HG03520 (cell line): ENCODE measurements at regions not wholly inside any gene's neighbourhood (a gene's known extent, or its start where the extent isn't known, plus 50 kb on each side); places are given as distances from the start of the nearest gene placed in this dataset.
A peak's percentile ranks its signal among the peaks of the same experiment; 100 is the strongest.
"Not testable (repeated sequence)": the region's sequence is repeated elsewhere in the genome, so short reads cannot be mapped to it uniquely, and the experiment has no call there.

Experiments
- ATAC-seq: cut with Tn5 transposase; IDR thresholded peaks from one replicate; pipeline ENCODE4 v1.9.1; 2021; ENCODE audit warnings: mild to moderate bottlenecking, moderate library complexity; ENCODE audit not compliant: unreplicated experiment

DNA sequence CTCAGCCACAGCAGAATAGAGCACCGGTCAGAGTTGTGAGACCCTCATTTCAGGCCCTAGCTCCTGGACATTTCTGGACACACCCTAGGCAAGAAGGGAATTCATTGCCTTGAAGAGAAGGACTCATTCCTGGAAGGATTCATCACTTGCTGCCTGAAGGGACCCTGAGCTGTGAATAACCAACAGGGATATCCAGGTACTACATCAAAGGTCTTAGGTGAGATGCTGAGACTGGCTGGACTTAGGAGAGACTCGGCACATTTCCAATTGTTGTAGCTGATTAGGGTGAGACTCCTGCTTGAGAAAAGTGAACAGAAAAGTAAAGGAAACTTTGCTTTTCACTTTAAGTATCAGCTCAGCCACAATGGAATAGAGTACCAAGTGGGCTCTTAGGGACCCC, 208.1 kb upstream of the CDKN2B start:
- no peak for ATAC-seq

DNA sequence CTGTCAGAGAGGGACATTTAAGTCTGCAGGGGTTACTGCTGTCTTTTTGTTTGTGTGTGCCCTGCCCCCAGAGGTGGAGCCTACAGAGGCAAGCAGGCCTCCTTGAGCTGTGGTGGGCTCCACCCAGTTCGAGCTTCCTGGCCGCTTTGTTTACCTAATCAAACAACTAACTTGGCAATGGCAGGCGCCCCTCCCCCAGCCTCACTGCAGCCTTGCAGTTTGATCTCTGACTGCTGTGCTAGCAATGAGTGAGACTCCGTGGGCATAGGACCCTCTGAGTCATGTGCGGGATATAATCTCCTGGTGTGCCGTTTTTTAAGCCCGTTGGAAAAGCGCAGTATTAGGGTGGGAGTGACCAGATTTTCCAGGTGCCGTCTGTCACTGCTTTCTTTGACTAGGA, 216.8 kb upstream of the CDKN2B start:
- not testable (repeated sequence) for ATAC-seq

DNA sequence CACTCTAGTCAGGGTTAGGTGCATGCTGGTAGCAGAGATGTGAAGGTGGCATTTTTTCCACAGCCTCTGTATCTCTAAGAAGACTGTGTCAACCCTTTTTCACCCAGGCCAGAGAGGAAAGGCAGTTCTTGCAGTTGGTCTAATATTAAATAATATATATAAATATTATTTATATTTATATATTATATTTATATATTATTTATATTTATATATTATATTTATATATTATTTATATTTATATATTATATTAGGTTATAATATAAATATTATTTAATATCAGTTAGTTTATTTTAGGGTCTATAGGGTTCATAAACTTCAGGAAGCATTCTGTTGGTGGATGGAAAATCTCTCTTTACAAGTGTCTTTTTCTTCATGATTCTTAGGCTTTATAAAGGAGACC, 218.6 kb upstream of the DMRTA1 start:
- ATAC-seq: no peak

DNA sequence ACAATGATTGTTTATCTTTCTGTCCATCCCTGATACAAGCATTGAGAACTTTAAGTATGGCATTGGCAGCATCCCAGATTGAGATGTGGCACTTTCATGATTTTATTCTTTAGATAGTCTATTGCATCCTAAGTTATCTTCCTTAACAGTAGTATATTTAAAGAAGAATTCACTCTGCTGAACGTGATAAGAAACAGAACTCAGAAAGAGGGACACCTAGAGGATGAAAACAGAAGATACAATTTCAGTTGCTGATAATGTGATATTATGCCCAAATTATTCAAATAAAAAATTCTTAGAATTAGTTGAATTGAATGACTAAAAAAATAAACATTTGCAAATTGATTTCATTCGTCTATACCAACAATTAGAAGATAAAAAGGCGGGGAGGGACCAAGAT, 218.1 kb upstream of the DMRTA1 start:
- ATAC-seq: no peak

DNA sequence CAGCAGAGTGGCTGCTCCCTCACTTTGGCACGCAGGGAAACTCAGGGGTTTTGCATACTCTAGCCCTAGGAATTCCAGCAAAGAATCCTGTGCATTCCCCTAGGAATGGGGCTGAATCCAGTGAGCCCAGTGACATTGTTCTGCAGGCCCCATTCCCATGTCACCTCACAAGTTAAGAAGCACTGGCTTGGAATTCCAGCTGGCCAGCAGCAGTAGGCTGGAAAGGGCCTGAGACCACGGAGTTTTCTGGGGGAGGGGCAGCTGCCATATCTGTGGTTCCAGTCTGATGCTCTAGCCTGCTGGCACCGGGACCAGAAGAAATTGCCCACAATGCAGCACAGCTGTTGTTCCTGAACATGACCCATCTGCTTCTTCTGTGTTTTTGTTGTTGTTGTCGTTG, 217.6 kb upstream of the DMRTA1 start:
- no peak for ATAC-seq

DNA sequence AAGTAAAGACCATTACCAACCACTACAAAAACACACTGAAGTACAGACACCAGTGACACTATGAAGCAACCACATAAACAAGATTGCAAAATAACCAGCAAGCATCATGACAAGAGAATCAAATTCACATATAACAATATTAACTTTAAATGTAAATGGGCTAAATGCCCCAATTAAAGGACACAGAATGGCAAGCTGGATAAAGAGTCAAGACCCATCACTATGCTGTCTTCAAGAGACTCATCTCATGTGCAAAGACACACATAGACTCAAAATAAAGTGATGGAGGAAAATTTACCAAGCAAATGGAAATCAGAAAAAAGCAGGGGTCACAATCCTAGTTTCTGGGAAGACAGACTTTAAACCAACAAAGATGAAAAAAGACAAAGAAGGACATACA, 215.3 kb upstream of the DMRTA1 start:
- not testable (repeated sequence) for ATAC-seq

DNA sequence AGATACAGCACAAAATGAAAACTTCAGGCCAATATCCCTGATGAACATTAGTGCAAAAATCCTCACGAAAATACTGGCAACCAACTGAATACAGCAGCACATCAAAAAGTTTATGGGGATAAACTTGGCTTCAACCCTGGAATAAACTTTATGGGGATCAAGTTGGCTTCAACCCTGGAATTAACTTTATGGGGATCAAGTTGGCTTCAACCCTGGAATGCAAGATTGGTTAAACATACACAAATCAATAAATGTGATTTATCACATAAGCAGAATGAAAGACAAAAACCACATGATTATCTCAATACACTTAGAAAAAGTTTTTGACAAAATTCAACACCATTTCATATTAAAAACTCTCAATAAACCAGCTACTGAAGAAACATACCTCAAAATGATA, 213.7 kb upstream of the DMRTA1 start:
- ATAC-seq: no peak

DNA sequence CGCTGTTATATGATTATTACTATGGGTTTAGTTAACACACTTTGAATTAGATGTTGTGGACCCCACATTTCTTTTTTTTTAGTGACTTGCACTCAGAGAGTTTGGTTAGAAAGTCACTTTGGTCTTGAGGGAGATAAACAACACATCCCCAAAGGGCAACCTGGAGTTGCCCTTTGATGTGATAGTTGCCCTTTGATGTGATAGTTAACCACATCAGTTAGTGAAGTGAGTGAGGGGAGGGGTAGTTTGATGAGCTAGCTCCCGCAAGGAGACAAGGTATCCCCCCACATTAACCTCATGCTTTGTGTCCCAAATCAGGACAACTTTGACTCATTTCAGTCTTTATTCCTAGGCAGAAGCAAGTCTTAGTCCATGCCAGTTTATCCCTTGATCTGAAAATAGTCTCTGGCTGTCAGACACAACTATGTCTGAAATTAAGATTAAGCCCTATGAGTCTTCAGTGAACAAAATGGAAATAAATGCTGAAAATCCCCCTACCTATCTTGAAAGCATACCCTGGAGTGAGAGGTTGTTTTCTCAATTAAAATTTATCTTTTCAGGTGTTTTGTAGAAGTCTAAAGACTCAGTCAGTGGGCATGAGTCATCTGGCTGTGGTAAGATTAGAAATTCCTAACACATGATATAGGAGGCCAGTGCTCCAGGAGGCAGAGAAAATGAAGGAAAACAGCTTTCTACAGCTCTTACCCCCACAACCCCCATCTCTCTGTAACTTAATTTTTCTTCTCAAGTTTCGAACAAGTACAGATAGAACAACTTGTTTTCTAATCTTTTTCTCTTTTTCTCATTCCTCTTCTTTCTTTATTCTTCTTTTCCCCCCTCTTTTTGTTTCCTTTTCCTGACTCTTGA, 208.9 kb upstream of the DMRTA1 start:
- no peak for ATAC-seq

DNA sequence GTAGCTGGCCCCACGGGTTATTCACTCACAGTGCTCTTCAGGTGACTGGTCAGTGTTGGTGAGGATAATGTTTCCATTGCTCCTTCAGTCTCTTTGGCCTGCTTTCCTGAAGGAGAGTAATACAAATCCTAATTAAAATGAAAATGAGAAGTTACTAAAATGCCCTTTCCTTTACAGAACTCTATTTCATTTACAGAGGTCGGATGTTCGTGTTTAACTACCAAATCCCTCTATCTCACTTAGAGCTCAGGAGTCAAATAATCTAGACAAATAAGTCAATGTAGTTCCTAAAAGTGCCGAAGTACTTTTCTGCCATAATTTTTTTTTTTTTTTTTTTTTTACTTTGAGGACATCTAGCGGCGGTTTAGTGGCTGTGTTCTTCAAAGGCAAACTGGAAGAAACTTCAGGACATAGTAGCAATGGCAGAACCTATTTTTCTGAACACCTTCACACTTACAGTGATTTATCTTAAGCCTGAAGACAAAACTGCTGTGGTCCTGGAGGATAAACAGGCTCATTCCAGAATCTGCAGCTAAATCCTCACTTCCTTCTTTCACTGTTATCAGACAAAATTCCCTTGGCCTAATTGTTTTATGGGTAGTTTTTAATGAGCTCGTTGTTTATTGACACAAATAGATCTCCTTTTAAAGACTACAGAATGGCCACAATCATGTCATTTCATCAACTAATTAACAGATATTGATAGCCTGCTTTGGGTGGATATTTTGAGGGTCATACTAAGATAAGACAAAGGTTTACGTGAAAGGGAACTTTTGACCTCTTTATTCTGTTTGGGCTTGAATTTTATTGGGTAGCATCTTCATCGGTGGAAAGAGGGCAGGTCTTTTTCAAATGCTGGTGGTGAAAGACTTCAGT, 207.6 kb upstream of the DMRTA1 start:
- no peak for ATAC-seq

DNA sequence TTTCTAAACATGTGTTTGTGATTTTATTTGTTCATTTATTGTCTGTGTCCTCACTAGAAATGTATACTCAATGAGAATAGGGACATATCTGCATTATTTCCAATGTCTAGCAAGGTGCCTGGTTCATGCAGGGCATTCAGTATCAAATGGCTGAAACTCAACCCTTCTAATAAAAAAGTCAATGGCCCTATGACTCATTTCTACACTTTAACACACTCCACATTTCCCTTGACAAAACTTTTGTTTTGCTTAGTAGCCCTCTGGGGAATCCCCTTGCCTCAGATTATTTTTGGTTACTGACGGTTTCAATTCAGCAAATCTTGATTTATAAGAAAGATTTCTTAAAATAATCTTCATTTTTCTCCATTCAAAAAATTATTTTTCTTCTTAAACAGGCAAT, 206.0 kb upstream of the DMRTA1 start:
- ATAC-seq: peak; percentile 85

DNA sequence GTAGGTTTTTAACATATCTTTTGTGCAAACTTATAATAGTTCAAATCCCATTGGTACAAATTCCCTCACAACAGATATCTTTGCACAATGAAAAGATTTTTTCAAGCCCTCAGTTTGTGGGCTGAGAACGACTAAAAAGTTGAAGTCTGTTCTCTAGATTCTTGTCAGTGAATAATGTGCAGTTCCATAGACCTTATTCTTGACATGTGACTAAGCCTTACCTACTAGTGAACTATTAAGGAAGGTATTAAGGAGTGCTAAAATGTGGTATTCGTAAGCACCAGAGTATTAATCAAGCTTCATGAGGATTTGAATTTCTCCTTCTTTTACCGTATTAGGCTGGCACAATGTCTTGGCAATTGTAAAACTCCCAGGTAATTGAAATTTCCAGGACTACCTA, 205.6 kb upstream of the DMRTA1 start:
- ATAC-seq: no peak

DNA sequence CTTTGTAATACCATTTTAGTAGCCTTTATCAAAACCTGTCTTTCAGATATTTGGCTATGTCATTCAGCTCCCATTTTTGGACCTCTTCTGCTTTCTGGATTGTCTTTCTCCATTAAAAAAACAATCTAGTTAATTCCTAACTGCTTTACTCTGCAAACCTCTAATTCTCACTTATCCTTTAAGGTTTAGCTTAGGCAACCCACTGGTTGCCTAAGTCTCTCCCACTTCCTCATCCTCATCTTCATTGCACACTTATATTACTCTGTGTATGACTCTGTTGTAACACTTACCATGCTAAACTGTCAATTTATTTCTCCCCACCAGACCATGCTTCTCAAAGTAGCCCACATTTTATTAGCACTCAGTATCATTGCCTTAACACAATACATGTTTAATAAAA, 205.0 kb upstream of the DMRTA1 start:
- ATAC-seq: no peak

DNA sequence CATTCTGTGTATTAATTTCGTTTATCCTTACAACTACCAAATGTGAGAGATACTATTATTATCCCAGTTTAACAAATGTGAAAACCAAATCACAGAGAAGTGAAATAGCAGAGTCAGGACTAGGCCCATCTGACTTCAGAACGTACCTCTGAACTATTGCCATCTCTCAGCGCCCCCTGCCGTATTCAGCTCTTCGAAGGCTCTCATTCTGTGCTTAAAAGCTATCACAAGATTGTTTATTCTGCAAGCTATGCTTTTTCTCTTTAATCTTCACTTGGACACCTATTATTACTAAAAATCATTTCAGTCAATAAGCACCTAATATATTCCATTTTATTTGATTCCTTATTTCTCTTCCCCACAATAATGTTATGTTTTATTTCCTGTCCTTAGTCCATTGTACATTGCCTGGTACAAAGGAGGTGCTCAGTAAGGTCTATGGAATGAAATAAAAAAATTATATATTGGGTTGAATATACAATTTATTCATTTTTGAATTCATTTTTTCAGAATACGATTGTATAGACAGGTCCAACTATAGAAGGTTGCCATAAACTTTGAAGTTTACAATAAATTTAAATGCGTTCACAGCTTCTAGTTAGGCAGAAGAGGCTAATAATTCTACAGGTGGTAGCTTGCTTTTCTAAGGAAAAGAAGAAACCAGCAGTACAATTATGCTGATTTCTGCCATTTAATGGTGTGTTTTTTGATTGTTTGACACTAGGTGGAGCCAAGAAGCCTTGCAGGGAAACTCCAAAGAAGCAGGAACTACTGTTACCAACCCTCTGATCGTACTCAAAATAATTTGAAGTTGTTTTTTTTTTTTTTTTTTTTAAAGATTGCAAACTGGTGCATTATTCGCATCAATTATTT, 202.2 kb upstream of the DMRTA1 start:
- ATAC-seq: peak; percentile 38

DNA sequence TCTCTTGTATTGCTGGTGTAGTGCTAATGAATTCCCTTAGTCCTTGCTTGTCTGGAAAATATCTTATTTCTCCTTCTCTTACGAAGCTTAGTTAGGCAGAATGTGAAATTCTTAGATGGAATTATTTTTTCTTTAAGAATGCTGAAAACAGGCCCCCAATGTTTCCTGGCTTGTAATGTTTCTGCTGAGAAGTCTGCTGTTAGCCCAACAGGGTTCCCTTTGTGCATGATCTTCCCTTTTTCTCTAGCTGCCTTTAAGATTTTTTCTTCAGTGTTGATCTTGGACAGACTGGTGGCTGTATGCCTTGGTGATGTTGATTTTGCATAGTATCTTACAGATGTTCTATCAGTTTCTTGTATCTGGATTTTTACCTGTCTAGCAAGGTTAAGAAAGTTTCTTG, 191.3 kb upstream of the DMRTA1 start:
- ATAC-seq: no peak

DNA sequence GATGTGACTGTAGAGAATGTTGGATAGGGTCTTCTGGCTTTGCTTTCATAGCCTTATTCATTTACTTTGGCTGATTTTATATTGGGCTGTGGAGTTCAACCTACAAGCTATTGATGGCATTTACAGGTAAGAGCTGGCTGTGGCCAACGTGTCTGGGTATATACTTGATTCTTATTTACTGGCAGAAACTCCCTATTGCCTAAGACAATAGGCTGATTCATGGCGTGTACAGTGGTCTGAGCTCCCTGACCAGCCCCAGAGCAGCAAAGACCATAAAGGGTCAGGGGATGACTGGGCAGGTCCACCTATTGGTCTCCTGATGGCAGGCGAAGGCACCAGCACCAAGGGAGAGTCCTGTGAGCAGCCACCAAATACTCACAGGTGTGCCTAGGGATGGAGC, 190.2 kb upstream of the DMRTA1 start:
- ATAC-seq: no peak

DNA sequence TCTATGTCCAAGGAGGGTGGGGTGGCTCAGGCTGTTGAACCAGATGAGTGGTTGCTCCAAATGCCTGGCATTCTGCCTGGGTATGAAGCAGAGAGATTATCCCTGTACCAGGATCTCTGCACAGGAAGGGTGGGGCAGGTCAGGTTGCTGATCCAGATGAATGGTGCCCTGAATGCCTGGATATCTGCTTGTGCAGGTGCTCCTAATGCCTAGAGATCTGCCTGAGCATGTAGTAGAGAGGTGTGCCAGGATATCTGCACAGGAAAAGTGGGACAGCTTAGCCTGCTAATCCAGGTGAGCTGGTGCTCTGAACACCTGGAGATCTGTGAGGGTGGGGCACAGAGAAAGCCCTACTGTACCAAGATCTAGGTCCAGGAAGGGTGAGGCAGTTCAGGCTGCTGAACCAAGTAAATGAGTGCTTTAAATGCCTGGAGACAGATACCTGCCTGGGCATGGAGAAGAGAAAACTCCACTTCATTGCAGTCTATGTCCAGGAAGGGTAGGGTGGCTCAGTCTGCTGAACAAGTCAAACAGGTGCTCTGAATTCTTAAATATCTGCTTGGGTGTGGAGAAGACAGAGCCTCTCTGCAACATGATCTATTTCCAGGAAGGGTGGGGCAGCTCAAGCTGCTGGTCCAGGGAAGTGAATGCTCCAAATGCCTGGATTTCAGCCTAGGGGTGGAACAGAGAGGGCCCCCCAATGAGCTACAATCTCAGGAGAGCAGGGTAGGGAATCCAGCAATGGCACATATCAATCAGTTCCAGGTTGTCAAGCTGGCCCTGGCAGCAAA, 189.4 kb upstream of the DMRTA1 start:
- ATAC-seq: no peak

DNA sequence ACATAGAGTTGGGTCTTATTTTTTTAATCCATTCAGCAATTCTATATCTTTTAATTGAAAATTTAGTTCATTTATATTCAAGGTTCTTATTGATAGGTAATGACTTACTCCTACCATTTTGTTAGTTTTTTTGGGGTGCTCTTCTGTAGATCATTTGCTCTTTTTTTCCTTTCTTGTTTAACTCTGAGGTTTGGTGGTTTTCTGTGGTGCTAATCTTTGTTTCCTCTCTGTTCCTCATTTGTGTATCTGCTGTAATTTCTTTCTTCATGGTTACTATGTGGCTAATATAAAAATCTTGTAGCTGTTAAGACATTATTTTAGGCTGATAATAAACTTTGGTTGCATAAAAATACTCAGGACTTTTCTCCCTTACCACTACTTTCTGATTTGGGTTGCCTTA, 181.6 kb upstream of the DMRTA1 start:
- ATAC-seq: no peak

DNA sequence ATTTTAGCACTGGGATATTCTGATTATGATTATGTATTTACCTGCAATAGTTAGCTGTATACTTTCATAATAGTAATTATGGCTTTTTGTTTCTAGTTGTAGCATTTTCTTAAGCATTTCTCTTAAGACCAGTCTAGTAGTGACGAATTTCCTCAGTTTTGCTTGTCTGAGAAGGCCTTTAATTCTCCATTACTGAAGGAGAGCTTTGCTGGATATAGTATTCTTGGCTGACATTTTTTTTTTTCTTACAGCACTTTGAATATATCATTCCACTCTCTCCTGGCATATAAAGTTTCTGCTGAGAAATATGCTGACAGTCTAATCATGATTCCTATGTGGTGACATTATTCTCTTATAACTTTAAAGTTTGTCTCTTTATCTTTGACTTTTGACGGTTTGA, 181.1 kb upstream of the DMRTA1 start:
- no peak for ATAC-seq

DNA sequence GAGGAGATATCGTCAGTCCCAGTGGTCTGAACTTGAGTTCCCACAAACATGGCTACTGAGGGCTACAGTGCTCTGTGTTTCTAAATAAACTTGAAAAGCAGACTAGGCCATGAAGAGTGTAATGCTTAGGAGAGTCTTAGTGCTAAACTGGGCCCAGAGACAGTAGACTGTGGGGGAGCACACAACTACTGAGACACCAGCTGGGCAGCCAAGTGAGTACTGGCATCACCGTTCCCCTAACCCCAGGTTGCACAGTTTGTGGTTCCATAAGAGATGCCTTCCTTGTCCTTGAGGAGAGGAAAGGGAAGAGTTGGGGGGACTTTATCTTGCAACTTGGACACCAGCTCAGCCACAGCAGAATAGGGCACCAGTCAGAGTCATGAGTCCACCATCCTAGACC, 172.1 kb upstream of the DMRTA1 start:
- ATAC-seq: no peak

DNA sequence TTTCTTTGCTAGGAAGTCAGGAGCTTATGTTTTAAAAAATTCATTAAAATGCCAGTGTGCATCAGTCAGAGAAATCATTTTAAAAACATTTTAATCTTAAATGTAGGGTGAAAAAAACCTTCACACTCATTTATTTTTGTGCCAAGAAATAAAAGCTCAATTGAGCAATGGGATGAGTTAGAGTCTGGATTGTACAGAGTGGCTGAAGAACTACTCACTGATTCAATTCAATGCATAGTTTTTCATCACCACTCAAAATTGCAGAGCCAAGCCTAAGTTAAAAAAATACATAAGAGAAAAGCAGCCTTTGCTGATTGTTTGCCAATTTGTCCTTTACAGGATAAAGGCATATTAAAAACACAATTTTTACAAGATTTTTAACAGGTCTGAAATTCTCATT, 168.2 kb upstream of the DMRTA1 start:
- ATAC-seq: no peak
